ENCODE measurements at regions not wholly inside any gene's neighbourhood (a gene's known extent, or its start where the extent isn't known, plus 50 kb on each side); places are given as distances from the start of the nearest gene placed in this dataset.

- H3K27ac Mint-ChIP-seq: no peak overlapping the region
- H3K4me3 Mint-ChIP-seq: no peak overlapping the region
- no peaks in the 10 kb centered on the region for H3K4me1 Mint-ChIP-seq
- DNase-seq (ENCODE audit: low spot score in 2 of 2, unreplicated experiment in 2 of 2): no peak
- no peaks in the 10 kb centered on the region for H3K27me3 Mint-ChIP-seq (ENCODE audit: low read depth)
- peaks cover 2% of the 10 kb centered on the region for H3K36me3 Mint-ChIP-seq
- no peak for TF ChIP-seq CTCF (IDR thresholded peaks at IDR 0.05; ENCODE audit: unreplicated experiment)
- peaks cover 36% of the 10 kb centered on the region for H3K9me3 Mint-ChIP-seq
Measured at GRCh38 chr2:31748041-31748440, 167.3 kb upstream of the SRD5A2 start.

GRCh38 chr2:31739161-31739560 is 158.4 kb upstream of the SRD5A2 start:
- H3K4me3 Mint-ChIP-seq: no peak overlapping the region
- no peak for TF ChIP-seq CTCF (IDR thresholded peaks at IDR 0.05; ENCODE audit: unreplicated experiment)

GRCh38 chr2:31736695-31737454 is 156.1 kb upstream of the SRD5A2 start:
- Mint-ChIP-seq H3K27ac (no peak overlapping the region), H3K36me3 (no peaks in the 10 kb centered on the region), H3K9me3 (peaks cover 14% of the 10 kb centered on the region), H3K4me1 (no peaks in the 10 kb centered on the region), H3K4me3 (no peak overlapping the region), H3K27me3 (ENCODE audit: low read depth) (peaks cover 24% of the 10 kb centered on the region)
- DNase-seq (ENCODE audit: low spot score in 2 of 2, unreplicated experiment in 2 of 2): no peak
- TF ChIP-seq CTCF (IDR thresholded peaks at IDR 0.05; ENCODE audit: unreplicated experiment): no peak

More at GRCh38 chr2:31739161-31739560, 158.4 kb upstream of the SRD5A2 start:
- H3K27ac Mint-ChIP-seq: no peak overlapping the region
- H3K9me3 Mint-ChIP-seq: peaks cover 9% of the 10 kb centered on the region
- no peak for DNase-seq (ENCODE audit: low spot score in 2 of 2, unreplicated experiment in 2 of 2)
- H3K4me1 Mint-ChIP-seq: no peaks in the 10 kb centered on the region
- H3K36me3 Mint-ChIP-seq: no peaks in the 10 kb centered on the region
- H3K27me3 Mint-ChIP-seq (ENCODE audit: low read depth): peaks cover 24% of the 10 kb centered on the region

- TF ChIP-seq CTCF (IDR thresholded peaks at IDR 0.05; ENCODE audit: unreplicated experiment): no peak
- Mint-ChIP-seq H3K36me3 (no peaks in the 10 kb centered on the region), H3K4me3 (no peak overlapping the region), H3K4me1 (no peaks in the 10 kb centered on the region), H3K9me3 (peaks cover 23% of the 10 kb centered on the region), H3K27me3 (ENCODE audit: low read depth) (peaks cover 24% of the 10 kb centered on the region), H3K27ac (no peak overlapping the region)
- DNase-seq (ENCODE audit: low spot score in 2 of 2, unreplicated experiment in 2 of 2): no peak
Measured at GRCh38 chr2:31735716-31736115, 155.0 kb upstream of the SRD5A2 start.

GRCh38 chr2:31729442-31730092 is 148.8 kb upstream of the SRD5A2 start:
- TF ChIP-seq CTCF (IDR thresholded peaks at IDR 0.05; ENCODE audit: unreplicated experiment): no peak
- no peaks in the 10 kb centered on the region for H3K4me1 Mint-ChIP-seq
- no peak for DNase-seq (ENCODE audit: low spot score in 2 of 2, unreplicated experiment in 2 of 2)
- no peaks in the 10 kb centered on the region for H3K36me3 Mint-ChIP-seq
- H3K27ac Mint-ChIP-seq: no peak overlapping the region
- H3K9me3 Mint-ChIP-seq: peaks cover 44% of the 10 kb centered on the region
- H3K27me3 Mint-ChIP-seq (ENCODE audit: low read depth): no peaks in the 10 kb centered on the region
- no peak overlapping the region for H3K4me3 Mint-ChIP-seq

All from mesothelial cell of epicardium (in vitro differentiated cells).